ENCODE measurements at regions not wholly inside any gene's neighbourhood (a gene's known extent, or its start where the extent isn't known, plus 50 kb on each side); places are given as distances from the start of the nearest gene placed in this dataset.

GRCh38 chr4:162715401-162715800 lies 451.3 kb downstream of the NAF1 start:
- TF ChIP-seq POLR2AphosphoS5 (IDR thresholded peaks at IDR 0.05; ENCODE audit: low read depth, low read length) (no peak), POLR2A (IDR thresholded peaks at IDR 0.05; ENCODE audit: low read depth, low read length) (no peak), SPI1 (IDR thresholded peaks at IDR 0.05; ENCODE audit: low read depth, low read length) (no peak), TAF1 (IDR thresholded peaks at IDR 0.05; ENCODE audit: low read depth, low read length) (no peak)

All from GM12891 (cell line).